GM18520 (cell line): ENCODE measurements at regions not wholly inside any gene's neighbourhood (a gene's known extent, or its start where the extent isn't known, plus 50 kb on each side); places are given as distances from the start of the nearest gene placed in this dataset.
"Not testable (repeated sequence)": the region's sequence is repeated elsewhere in the genome, so short reads cannot be mapped to it uniquely, and the experiment has no call there.

Experiments used
- ATAC-seq: cut with Tn5 transposase; IDR thresholded peaks from one replicate; pipeline ENCODE4 v1.9.1; 2021; ENCODE audit not compliant: unreplicated experiment

DNA sequence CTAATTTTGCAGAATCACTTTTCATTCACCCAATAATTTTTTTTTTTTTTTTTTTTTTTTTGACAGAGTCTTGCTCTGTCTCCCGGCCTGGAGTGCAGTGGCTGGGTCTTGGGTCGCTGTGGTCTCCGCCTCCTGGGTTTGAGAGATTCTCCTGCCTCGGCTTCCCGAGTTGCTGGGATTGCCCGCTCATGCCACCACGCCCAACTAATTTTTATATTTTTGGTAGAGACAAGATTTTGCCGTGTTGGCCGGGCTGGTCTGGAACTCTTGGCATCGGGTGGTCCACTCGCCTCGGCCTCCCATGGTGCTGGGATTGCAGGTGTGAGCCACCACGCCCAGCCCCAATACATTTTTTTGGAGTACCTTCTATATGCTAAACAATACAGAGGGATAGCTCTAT lies 1120.0 kb upstream of the ATXN8OS start:
- ATAC-seq: no peak

DNA sequence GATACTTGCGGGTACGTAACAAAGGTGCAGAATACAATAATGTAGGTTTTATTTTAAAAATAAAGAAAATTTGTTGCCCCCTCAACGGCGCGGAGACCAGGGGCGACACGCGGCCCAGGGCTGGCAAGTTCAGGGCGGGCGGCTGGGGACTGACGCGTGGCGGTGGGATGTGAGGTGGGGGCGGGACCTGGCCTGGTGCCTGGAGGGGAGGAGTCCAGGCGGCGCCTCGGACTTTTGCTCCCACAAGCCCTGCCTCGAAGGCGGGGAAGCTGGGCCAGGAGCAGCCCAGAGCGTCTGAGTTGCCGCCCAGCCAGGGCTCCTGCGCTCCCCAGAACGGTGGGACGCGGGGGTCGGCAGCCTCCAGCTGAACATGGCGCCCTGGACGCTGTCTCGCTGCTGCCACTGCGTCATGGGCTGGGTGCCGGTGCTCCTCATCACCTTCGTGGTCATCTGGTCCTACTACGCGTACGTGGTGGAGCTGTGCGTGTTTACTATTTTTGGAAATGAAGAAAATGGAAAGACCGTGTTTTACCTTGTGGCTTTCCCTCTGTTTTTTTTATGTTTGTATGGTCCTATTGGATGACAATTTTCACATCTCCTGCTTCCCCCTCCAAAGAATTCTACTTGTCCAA lies 1122.8 kb upstream of the ATXN8OS start:
- ATAC-seq: no peak

DNA sequence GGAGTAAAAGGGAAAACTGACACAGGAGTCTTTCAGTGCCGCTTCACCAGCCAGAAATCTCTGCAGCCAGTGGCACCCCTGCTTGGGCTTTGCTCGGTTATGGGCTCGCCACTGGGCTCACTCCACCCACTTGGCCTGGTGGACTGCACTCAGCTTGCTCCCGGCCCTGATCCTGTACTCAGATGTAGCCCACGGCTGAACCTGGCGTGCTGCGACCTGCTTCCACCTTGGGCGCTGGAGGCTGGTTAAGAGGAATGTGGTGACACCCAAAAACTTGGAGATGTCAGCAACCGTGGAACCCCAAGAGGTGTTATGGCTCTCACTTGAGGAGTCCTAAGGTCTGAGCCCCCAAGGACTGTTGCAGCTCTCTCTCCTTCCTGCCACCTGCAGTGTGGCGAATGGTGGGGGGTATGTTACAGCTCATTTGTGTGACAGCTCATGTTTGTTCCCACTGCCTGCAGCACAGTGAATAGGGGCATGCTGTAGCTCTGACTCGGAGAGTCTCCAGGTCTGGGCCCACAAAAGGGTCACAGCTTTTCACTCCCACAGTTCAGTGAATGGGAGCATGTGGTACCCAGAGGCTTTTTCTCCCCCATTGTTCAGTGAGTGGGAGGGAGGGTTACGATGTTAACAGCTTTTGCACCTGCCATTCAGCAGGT lies 1124.5 kb upstream of the ATXN8OS start:
- no peak for ATAC-seq

DNA sequence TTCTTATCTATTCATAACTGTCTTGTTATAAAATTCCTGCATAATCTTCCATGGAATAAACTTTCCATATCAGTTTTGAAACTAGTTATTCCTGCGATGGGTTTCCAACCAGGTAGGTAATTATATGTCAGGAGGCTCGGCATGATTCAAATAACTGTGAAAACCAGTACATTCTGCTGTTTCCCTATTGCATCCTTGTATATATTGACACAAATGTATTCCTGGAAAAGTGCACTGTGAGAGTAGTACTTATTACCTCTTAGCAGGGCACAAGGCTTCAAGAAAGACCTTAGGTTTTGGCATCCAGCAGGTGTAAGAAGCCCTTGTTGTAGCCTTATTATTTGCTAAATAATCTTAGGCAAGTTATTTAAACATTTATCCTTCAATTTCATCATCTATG lies 1131.3 kb upstream of the ATXN8OS start:
- ATAC-seq: no peak

DNA sequence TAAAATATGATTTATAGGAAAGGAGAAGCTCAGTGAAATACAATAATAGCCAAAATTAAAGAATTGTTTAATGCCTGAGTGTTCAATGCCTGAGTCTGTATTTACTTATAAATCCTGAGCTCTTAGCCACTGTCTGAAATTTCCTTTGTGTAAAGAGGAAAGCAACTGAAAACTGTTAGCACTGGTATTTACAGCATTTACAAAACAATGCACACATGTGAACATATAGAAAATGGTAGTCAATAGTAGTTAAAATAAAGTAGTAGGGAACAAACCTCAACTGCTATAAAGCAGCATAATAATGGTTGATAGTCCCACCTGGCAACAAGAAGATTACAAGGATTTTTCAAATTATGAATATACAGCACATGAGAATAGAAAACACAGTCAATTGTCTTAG lies 1137.1 kb upstream of the ATXN8OS start:
- ATAC-seq: no peak

DNA sequence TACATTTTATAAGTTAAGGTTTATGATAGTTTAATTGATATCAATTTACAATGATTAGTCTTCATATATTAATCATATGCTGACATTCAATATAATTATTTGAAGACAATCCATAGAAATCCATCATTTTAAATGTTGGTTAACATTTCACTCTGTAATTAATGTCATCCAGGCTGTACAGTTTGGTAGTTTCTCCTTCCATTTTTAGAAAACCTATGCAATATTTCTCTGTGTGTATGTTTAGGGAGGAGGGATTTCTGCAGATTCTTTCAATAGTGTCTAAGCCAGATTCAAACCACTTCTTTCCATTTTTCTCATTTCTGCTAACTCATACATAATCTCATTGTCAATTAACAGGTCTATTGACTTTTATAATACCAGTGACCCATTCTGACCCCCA lies 1159.0 kb upstream of the ATXN8OS start:
- ATAC-seq: no peak

DNA sequence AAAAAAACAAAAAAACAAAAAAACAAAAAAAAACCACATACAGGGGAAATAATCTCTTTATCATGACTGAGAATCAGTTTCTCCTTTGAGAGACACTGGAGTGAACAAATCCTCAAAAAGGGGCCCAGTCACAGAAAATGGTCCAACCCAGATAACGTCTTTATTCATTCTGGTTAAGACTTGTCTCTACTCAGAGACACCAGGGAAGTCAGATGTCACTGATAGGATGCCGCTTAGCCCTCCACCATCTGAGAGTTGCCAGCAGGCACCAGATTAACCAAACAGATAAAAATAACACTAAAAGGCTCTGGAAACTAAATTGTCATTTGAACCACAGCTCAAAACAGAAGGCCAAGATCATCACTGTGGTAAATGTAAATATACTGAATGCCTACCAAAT lies 1163.4 kb upstream of the ATXN8OS start:
- no peak for ATAC-seq

DNA sequence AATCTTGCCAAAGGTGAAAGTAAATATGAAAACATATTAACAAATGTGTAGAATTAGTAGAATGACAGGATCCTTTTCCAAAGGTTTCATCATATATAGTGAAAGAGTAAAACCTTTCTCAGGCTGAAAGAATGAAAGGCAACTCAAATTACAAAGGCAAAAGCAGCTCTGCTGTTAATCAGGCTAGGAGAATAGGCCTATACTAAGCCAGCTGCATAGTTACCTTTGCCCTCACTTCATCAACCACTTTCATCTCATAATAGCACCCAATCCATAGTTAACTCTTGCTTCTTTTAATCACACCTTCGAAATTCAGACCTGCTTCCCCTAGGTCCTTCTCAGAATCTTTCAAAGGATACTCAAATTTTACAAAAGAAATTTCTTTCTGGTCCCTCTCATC lies 1167.6 kb upstream of the ATXN8OS start:
- ATAC-seq: no peak

DNA sequence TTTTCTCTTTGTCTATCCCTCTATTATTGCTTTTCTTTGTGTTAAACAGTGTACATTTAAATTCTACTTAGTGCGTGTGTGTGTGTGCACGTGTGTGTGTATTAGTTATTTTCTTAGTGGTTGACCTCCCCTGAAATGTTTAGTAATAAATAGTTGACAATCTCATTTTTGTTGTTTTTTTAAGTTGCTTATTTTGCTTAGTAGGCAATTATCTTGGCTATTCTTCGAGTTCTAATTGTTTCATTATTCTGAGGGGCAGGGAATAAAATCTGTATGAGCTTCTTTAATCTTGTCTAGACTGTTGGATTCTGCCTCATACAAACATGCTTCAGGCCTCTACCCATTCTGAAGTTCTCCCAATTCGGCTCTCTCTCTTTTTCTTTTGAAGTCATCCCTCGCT lies 1169.0 kb upstream of the ATXN8OS start:
- no peak for ATAC-seq

DNA sequence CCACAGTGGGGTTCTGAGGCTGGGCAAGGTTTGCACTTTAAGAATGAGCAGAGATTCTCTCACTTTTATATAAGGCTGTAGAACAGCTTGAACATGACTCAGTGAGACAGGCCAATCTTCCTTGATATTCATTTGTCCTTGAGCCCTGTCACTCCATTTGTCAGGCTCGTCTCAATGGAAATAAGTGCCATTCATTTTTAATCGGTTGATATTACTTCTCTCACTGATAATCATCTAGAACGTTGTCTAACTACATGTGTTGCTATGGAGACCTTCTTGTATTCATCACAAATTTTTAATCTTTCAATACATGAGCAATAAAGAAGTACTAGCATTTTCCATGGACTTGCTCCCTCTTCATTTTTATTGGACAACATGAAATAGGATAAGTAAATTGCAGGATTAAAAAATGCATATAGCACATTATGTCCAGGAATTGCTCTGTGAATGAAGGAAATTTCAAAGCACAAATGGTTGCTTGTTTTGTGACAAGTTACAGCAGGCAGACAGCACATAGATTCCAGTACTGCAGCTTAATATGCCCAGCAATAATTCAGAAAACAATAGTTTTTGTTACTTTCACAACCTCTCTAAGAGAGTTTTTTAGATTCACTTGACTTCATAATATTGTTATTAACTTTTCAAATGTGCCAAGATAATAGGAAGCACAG lies 1178.4 kb upstream of the ATXN8OS start:
- no peak for ATAC-seq

DNA sequence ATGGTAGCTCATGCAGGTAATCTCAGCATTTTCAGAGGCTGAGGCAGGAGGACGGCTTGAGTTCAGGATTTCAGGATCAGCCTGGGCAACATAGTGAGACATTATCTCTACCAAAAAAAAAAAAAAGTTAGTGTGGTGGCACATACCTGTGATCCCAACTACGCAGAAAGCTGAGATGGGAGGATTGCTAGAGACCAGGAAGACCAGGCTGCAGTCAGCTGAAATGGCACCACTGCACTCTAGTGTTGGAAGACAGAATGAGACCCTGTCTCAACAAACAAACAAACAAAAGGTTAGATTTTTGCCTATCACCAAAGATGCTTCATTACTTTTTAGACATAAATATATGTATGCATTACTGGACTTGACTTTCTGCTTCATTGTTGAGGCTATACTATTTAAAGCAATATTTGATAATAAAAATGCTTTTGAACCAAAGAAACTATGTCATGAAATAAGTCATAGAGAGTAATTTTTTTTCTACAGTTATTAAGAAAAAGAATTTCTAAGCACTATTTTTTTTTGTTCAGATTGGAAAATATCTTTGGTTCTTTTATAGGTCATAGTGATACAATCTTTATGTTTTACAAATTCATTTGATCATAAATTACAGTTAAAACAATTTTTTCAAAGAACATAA lies 1180.1 kb upstream of the ATXN8OS start:
- ATAC-seq: no peak

DNA sequence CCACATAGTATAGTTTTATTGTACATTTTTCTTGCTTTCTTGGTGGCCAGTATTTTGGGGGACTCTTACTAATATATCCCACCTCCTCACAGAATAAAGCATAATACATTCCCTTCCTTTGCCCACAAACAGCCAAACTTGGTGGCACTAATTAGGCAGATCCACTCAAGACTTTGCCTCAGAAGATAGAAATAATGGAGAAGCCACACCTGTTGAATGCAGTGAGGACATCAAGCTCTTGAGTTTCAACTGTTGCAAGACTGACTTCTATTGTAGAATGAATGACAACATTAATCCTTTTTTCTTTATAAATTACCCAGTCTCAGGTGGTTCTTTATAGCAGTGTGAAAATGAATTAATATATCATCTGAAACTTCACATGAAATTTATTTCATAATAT lies 1183.6 kb upstream of the ATXN8OS start:
- ATAC-seq: no peak

DNA sequence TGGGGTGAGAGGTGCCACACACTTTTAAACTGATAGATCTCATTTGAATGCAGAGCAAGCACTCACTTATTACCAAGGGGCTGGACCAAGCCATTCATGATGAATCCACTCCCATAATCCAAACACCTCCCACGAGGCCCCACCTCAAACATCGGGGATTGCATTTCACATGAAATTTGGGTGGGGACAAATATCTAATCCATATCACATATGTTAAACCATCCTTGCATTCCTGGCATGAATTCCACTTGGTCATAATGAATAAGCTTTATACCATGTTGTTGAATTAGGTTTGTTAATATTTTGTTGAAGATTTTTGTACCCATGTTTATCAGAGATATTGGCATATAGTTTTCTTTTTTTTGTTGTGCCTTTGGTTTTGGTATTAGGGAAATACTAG lies 1198.7 kb upstream of the ATXN8OS start:
- no peak for ATAC-seq

DNA sequence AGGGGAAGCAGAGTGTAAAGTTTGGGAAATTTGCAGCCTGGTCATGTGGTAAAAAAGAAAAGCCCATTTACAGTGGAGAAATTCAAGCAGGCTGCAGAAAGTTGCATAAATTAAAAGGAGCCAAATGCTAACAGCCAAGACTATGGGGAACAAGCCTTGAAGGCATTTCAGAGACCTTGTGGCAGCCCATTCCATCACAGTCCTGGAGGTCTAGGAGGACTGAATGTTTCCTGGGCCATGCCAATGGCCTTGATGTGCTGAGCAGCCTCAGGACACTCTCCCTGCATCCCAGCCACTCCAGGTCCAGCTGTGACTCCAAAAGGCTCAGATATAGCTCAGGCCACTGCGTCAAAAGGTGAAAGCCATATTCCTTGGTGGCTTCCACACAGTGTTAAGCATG lies 1202.4 kb upstream of the ATXN8OS start:
- no peak for ATAC-seq

DNA sequence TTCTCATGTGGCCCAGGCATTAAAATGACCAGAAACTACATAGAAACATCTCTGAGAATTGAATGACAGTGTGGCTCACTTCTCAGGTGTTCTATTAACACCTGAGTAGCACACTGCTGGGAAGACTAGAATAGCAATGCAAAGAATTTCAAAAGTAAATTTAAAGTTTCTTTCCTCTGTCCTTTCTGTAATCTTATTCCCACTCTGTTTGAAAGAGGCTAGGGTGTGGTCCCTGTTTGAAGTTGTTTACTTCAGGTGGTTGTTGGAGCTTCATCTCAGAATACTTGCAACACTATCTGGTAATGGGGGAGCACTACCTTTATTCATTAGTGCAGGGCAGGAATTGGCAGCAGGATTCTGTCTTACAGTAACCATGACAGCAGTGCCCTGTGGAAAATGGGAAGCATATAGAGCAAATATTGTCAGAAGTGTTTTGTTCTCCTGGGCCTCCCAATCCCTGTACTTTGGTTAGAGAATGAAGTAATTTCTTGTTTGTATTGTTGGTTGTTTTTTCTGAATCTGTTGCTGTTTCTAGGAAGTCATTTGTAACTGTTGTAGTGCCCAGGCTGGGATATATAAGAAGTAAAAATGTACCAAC lies 1210.2 kb upstream of the ATXN8OS start:
- ATAC-seq: no peak

DNA sequence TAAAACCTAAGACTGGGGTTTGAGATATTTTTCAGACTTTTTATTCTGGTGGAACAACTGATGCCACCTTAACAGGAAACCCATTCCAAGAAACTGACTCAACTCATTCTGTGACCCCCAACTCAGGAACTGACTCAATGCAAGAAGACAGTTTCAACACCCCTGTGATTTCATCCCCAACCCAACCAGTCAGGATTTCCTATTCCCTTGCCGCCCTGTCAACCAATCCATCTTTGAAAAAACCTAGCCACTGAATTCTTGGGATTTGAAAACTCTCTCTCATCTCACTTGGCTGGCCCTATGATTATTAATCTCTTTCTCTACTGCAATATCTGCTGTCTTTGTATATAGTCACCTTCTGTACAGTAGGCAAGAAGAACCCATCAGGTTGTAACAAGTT lies 1211.9 kb upstream of the ATXN8OS start:
- ATAC-seq: no peak

DNA sequence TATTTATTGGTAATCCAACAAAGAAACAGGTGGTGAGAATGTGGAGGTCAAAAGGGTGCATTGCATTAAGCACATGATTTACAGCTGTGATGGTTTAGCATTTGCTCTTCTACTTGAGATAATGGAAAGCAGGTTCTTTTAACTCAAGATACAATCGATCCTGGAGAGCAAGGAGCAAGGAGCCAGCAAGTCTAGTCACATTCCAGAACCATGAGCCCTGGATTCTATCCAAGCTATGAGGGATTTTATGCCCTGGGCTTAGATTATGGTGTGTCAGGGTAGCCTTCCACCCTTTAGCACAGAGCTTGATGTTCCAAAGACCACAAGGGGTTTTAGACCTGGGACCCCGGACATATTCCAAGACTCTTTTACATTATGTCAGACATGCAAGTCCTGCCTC lies 1213.9 kb upstream of the ATXN8OS start:
- ATAC-seq: not testable (repeated sequence)

DNA sequence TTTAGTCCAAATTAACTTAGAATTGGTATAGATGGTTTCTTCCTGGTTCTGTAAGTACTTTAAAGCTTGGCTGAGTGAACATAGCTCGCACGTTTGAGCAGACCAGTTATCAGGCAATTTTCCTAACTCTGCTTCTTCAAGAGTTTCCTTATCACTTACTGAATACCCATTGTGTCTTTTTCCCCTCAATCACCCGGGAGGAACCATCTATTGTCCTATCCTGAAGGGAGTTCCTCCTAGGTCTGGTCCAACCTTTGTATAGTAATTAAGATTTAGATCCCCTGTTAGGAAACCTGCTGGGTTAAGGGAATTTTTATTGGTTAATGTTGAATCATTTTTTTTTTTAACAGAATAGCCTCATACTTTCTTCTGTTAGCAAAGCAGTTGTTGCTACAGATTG lies 1215.0 kb upstream of the ATXN8OS start:
- not testable (repeated sequence) for ATAC-seq

DNA sequence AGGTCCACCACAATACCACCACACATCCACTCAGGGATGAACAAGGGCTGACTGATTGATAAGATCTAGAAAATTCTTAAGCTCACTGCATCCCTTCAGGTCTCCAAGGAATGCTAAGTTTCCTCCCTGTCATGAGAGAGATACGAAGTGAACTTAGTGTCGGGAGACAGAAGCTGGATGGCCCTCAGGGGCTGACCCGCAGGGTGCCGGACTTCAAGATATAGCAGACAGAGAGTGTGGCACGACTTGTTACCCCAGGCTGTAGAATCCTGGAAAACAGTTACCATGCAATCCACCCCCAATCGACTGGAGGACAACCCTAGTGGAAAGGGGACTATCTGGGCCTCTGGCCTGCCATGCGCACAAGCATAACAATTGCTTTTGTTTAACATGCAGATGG lies 1217.5 kb upstream of the ATXN8OS start:
- not testable (repeated sequence) for ATAC-seq

DNA sequence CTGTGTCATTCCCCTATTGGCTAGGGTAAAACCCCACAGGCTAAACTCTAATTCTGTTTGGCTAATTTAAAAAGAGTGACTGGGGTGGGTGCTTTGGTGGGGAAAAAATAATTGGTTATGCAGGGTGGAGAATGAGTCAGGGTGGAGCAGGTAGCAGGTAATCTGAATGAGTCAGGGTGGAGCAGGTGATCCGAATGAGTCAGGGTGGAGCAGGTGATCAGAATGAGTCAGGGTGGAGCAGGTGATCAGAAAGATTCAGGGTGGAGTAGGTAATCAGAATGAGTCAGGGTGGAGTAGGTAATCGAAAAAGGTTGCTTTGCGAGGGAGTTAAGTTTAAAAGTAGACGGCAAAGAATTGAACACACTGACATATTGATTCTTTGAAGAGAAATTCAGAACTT lies 1218.8 kb upstream of the ATXN8OS start:
- ATAC-seq: no peak

DNA sequence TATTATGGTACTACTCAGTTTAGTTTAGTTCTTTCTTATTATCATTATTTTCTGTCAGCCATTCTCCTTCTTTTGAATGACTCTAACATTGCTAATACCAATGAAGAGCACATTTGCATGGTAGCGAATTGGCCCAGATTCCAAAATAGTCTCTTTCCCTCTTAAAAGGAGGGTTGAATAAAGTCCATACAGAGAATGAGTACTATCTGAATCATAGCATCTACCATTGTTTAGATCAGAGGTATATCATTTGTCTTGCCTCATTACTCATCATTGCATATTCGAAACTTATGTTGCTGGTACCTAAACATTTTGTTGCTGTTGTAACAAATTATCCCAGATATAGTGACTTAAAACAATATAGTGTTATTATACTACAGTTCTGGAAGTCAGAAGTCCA lies 1235.3 kb upstream of the ATXN8OS start:
- ATAC-seq: no peak

DNA sequence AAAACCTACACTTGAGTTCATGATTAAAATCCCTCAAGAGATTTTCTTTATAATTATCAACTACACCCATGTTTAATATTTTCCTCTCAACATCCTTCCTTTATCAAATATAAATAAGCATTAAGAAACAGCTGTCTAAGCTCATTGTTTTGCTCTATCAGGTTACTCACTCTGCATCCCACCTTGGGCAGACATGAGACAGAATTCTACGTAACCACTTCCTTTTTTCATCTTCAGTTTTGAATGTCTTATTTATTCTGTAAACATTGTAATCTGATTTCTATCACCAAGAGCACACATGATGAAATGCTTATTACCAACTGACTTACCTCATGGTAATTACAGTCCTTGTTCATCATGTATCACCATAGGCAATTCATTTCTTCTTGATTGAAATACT lies 1256.6 kb upstream of the ATXN8OS start:
- no peak for ATAC-seq
